GM23338 (cell line): ENCODE measurements at regions not wholly inside any gene's neighbourhood (a gene's known extent, or its start where the extent isn't known, plus 50 kb on each side); places are given as distances from the start of the nearest gene placed in this dataset.

Experiments
- EZH2phosphoT487 ChIP-seq: fragments of 200-600 bp; sonication (generic); IDR thresholded peaks from one replicate; pipeline ENCODE4 v1.8.1; 2018; ENCODE audit warnings: antibody characterized with exemption; ENCODE audit not compliant: unreplicated experiment
- TF ChIP-seq, protein P1 (sequence below), 2 experiments: fragments of 200-600 bp in 1 of 2; sonication (generic) in 1 of 2; conservative IDR thresholded peaks; 2 replicates each; pipeline versions ENCODE4 v1.5.1 to v1.6.1; 2016 to 2017; ENCODE audit warnings: antibody characterized with exemption in 2 of 2, low read depth in 2 of 2, mild to moderate bottlenecking in 2 of 2, moderate library complexity in 1 of 2

DNA sequence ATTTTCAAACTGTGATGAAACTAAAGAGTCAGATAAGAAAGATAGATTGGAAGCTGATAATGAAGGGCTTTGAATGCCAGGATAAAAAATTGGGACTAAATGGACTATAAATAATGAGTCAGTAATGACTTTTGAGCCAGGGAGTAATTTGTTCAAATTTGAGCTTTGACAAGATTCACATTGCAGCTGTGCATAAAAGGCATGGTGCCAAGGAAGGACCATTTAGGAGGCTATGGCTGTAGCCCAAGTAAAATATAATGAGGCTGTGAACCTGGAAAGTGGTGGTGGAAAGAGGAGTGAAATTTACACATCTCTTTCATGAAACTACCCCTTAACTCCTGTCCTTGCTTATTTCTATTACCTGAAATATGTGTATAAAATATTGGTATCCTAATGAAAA, 218.5 kb downstream of the SLC6A15 start:
- TF ChIP-seq, protein P1, sequence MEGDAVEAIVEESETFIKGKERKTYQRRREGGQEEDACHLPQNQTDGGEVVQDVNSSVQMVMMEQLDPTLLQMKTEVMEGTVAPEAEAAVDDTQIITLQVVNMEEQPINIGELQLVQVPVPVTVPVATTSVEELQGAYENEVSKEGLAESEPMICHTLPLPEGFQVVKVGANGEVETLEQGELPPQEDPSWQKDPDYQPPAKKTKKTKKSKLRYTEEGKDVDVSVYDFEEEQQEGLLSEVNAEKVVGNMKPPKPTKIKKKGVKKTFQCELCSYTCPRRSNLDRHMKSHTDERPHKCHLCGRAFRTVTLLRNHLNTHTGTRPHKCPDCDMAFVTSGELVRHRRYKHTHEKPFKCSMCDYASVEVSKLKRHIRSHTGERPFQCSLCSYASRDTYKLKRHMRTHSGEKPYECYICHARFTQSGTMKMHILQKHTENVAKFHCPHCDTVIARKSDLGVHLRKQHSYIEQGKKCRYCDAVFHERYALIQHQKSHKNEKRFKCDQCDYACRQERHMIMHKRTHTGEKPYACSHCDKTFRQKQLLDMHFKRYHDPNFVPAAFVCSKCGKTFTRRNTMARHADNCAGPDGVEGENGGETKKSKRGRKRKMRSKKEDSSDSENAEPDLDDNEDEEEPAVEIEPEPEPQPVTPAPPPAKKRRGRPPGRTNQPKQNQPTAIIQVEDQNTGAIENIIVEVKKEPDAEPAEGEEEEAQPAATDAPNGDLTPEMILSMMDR (conservative IDR thresholded peaks at IDR 0.05; ENCODE audit: low read depth in 2 of 2), result no peak
- no peak for TF ChIP-seq EZH2phosphoT487
